Loucy (cell line): ENCODE measurements at regions not wholly inside any gene's neighbourhood (a gene's known extent, or its start where the extent isn't known, plus 50 kb on each side); places are given as distances from the start of the nearest gene placed in this dataset.
"Not testable (repeated sequence)": the region's sequence is repeated elsewhere in the genome, so short reads cannot be mapped to it uniquely, and the experiment has no call there.

Source experiments
- CTCF ChIP-seq: fragments of 200-600 bp; sonication (generic); conservative IDR thresholded peaks from 2 replicates; pipeline ENCODE4 v1.5.1; 2014; ENCODE audit warnings: mild to moderate bottlenecking, antibody characterized with exemption, low read length
- EZH2phosphoT487 ChIP-seq: fragments of 200-600 bp; IDR thresholded peaks from 2 replicates; pipeline ENCODE4 v1.6.1; 2018; ENCODE audit warnings: antibody characterized with exemption, mild to moderate bottlenecking, moderate library complexity, borderline replicate concordance

- not testable (repeated sequence) for TF ChIP-seq CTCF, EZH2phosphoT487
Measured at GRCh38 chr6:144977250-144977864, 692.2 kb downstream of the UTRN start.
